Stimulated activated CD4-positive, alpha-beta T cell treated with anti-CD3 and anti-CD28 coated beads, TNF-alpha, amount 100 ng/mL, for 1 hour (primary cell): ENCODE measurements at regions not wholly inside any gene's neighbourhood (a gene's known extent, or its start where the extent isn't known, plus 50 kb on each side); places are given as distances from the start of the nearest gene placed in this dataset.
"Not testable (repeated sequence)": the region's sequence is repeated elsewhere in the genome, so short reads cannot be mapped to it uniquely, and the experiment has no call there.

Experiments used
- DNase-seq, 3 donors: peaks; one replicate each; pipeline ENCODE4 v3.0.0-alpha.2; 2020; ENCODE audit warnings: low read depth in 3 of 3, low spot score in 1 of 3

DNA sequence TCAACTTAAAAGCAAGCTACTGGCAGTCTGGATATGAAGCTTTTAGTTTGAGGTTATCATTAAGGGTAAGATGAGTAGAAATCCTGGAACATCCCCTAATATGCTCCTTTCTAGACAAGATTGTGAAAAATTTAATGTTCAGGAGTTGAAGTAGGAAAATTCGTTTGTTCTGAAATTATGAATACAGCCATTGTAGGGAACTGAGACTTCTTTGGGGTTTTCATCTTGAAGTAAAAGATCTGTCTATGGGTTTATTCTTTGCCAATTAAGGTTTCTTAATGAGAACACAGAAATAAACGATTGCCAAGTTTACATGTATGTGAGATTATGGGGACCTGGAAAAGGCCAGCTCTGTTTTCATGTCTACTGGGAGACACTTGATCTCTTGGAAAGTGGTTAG is 225.6 kb upstream of the MOCS1 start:
- no peak for DNase-seq

DNA sequence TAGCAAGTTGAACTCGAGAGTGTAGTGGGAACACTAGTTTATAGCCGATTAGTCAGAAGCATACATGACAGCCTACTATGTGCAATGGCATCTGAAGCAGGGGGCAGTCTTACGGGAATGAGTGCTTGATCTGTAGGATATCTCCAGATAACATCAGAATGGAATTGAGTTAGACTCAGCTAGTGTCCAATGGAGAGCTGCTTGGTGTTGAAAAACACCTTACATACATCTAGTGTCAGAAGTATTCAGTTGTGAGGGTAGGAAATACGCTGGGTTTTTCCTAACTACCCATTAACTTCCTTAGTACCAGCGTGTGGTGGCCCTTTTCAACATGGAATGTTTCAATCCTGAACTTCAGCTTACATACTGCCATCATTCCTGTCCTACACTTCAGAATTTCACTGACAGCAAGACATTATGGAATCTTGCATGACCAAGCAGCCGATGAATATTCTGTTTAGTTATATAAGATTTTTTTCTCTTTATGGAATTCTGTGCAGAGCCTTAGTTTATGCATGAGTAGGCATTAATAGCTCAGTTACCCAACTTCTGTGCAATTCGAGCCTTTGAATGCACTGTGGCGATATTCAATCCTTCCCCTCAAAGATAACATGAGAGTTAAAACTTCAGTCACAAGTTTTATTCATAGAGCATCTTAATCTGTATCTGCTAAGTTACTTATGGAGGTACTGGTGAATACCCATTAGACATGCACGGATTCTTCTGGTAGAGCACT is 218.6 kb upstream of the MOCS1 start:
- DNase-seq: no peak

GRCh38 chr6:40152196-40152595 is 217.9 kb upstream of the MOCS1 start:
- DNase-seq: no peak

DNA sequence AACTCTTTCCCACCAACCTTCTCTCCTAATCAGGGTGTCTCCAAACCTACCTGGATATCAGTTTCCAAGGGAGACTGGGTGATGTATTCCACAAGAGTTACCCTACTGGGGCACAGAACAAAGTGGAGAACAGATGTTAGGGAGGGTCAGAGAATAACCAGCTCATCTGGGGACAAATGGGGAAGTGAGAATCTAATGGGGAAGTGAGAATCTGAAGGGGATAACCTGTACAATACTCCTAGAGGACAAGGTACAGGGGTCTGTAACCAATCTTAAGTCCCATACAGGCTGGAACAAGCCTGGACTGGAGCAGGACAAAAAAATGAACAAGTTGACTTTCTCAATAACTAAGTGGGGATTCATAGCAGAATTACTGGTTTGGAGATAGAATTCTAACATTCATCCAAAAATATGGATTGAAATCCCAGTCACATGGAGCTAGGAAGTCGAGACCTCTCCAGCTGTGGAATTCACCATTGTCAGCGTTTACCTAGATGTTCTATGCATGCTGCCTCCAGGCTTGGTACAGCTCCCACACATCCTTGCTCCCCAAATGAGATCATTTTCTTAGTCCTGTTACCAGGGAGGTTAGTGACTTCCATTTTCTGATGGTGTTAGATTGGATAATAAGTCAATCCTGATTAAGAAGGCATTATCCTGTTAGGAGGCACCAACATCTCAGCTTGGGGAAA is 214.8 kb upstream of the MOCS1 start:
- no peak for DNase-seq

- no peak for DNase-seq
These were observed 212.6 kb upstream of the MOCS1 start for GRCh38 chr6:40146902-40147301.

GRCh38 chr6:40139447-40139846 is 205.2 kb upstream of the MOCS1 start:
- no peak for DNase-seq

DNA sequence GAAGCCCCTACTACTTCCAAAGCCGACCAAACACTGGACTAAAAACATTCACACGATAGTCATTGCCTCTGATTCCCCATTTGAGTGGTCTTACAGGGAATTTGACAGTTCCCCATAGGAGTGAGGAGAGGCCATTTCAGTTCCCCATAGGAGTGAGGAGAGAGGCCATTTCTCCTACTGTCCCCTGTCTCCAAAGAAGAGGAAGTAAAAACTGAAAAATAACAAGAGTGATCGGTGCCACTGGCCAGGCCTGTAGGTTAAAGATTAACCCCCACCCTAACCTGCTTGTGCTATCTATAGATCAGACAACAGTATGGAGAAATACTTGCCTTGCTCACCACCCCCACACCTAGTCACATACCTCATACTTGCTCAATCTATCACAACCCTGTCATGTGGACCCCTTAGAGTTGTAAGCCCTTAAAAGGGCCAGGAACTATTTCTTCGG is 204.0 kb upstream of the MOCS1 start:
- no peak for DNase-seq

GRCh38 chr6:40135491-40136072 is 201.3 kb upstream of the MOCS1 start:
- no peak for DNase-seq

DNA sequence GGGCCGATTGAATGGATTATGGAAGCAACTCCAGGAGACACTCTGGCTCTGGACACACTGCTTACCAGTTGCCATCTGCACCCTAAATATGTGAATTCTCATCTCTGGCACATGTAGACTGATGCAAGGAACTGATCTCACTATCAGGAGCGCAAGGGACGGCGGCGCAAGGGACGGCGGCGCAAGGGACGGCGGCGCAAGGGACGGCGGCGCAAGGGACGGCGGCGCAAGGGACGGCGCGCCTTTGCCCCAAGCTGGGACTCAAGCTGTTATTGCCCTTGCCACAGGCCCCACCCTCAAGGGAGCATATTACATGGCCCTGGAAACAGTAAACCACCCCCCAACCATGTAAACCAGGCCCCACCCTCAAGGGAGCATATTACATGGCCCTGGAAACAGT is 199.7 kb upstream of the MOCS1 start:
- DNase-seq: not testable (repeated sequence)

DNA sequence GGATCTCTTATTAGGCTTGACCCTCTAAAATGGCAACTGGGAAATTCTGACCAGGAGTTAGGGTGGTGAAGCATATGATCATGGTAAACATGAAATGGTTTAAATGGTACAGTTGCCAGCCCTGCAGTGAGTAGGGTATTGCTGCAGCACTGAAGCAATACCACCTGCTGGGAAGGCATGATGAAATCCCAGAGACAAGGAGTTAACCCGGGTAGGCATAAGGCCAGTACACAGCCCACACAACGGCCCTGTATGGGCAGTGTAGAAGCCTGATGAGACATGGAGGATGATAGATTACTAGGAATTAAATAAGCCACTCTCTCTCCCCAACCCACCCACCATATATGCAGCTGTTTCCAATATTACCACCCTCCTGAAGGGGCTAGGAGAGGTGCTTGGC is 197.4 kb upstream of the MOCS1 start:
- DNase-seq: no peak

- DNase-seq: no peak
These were observed 193.9 kb upstream of the MOCS1 start for GRCh38 chr6:40128127-40128526.

GRCh38 chr6:40125680-40126394 is 191.6 kb upstream of the MOCS1 start:
- DNase-seq: no peak

DNA sequence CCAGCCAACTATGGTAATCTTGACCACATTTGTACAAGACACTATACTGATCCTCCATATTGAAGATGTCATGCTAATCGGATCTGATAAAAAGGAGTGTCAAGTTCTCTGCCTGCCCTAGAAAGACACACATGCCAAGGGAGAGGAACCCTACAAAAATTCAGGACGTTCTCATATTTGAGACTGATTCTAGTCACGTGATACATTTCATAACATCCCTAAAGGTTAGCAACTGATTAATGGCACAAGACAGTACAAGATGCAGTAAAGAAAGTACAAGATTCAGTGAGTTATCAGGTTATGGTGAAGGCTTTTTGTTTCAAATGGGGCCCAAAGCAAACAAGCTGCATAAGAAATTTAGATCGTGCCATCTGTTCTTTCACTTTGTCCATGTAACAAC is 190.7 kb upstream of the MOCS1 start:
- DNase-seq: no peak

GRCh38 chr6:40116832-40117231 is 182.6 kb upstream of the MOCS1 start:
- no peak for DNase-seq

GRCh38 chr6:40112350-40112749 is 178.1 kb upstream of the MOCS1 start:
- no peak for DNase-seq

DNA sequence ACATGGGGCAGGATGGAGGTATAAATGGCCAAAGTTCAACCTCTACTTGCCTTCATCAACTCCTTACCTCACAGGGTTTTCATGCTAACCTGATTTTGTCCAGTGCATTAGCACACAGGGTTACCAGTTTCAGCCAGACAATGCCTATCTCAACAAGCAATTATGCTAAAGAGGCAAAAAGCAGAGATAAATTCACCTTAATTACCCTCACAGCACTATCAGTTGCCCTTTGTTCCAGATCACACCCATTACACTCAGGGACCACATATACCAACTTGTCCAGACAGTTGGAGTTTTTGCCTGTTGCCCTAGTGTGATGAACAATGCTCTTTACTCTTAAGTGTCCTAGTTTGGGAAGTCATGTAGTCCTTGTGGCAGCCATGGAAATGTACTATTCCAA is 174.5 kb upstream of the MOCS1 start:
- DNase-seq: no peak

DNA sequence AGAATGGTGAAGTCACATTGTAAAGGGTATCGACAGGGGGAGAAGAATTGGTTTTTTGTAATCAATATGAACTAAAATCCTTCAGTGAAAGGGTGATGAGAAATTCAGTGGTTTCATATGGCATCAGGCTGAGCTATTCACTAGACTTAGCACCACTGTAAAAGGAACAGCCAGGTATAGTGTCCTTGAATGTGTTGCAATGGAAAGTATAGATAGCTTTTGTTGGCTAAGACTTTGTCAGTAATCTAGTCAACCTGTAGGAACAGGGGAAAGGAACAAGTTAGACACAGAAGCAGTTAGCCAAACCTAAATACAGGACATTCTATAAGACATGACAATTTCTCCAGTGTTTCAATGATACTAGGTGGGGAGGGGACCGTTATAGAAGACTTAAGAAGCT is 172.6 kb upstream of the MOCS1 start:
- DNase-seq: no peak

DNA sequence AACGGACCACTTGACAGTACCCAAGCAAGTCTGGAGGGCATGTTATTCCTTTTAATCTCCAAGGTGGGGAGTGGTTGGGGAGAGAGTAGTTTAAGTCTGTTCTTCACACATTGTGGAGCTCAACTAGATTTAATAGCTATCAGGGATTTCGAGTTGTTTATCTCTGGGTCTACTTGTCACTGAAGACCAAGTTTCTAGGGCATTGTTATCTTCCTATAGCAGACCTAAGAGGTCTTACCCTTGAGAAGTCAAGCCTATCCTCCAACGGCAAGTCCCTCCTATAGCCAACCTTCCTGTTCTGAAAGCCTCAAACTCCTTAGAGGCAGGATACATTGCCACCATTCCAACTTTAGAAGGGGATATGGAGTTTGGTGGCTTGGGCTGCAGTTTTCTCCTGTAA is 164.5 kb upstream of the MOCS1 start:
- no peak for DNase-seq

DNA sequence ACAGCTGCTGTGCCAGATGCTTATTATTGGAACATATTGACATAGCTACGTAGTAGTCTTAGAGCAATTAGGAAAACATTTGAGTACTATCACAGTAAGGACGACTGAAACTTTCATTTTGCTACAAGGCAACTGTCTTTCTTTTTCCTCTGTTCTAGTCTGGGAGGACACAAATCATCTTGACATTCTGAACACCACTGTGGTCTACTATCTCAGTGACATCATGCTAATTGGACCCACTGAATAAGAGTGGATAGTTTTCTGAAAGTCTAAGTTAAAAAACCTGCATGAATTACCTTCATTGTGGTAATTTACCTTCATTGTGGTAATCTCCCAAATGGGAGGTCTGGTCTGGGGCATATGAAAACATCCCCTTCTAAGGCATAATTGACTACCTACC is 163.3 kb upstream of the MOCS1 start:
- DNase-seq: no peak

DNA sequence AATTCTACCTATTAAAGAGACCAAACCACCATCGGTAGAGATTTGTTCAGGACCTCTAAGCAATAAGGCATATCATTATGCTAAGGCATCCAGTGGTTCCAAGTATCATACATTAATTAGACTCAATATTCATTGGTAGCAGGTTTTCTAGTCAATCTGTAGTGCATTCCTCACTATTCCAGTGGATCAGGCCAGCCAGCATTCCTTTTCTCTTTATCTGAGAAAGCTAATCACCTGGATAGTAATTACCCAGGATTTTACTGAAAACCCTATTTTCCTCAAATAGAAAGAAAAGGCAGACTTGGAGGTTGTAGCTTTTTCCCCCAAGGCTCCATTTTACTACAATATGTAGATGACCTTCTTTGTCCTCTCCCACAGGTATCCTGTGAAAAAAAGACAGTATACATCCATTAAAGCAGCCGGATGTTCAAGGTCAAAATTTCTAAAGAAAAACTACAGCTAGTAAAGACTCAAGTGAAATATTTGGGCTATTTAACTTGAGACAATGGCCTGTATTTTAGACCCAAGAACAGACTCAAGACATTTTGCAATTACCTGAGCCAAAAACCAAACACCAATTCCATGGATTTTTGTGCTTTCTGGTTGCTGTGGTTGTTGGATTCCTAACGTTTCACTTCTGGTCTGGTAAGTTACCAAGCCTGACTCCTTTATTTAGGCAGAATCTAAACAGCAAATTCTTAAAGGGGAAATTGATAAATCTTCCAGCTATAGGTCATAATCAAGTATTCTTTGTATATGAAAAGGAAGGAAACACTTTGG is 149.1 kb upstream of the MOCS1 start:
- DNase-seq: no peak
